RWPE1 (cell line): ENCODE measurements at regions not wholly inside any gene's neighbourhood (a gene's known extent, or its start where the extent isn't known, plus 50 kb on each side); places are given as distances from the start of the nearest gene placed in this dataset.

Experiments used
- CTCF ChIA-PET: fragments of 350-600 bp; sonication (Branson Sonifier 250); formaldehyde crosslinking; extraction: SDS; loops from one replicate; lab custom pipeline; 2021; lab: Yijun Ruan, JAX
- POLR2A ChIA-PET: fragments of 400-600 bp; formaldehyde crosslinking; extraction: SDS; loops from one replicate; lab custom pipeline; 2020; ENCODE audit warnings: antibody characterized with exemption; ENCODE audit not compliant: low non-redundant PET; lab: Yijun Ruan, JAX
- DNase-seq: peaks from one replicate; pipeline ENCODE4 v3.0.0; 2012; ENCODE audit warnings: low spot score
- H3K27ac ChIP-seq: fragments of 450-650 bp; 2 replicates; pipeline ENCODE4 v1.5.1; 2017
- TF ChIP-seq, protein P1 (sequence below): fragments of 450-650 bp; conservative IDR thresholded peaks from 2 replicates; pipeline ENCODE4 v1.5.1; 2017; ENCODE audit warnings: low read depth, mild to moderate bottlenecking

DNA sequence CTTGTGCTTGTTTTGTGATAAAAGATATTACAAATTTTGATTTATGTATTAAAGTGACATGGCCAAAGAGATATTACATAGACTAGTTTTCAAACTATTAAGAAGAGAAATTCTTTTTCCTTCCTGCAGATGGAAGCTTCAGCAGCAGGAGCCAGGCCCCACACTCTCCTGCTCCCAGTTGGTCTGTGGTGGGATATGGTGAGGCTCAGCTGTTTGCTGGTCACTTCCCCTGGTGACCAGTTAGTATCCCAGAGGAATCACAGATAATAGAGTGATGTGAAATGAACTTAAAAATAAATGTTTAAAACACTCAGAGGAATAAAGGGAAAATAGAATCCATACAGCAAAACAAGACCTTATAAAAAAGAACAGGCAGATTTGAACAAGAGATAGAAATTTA, 154.7 kb downstream of the KTN1 start:
- no peak overlapping the region for H3K27ac ChIP-seq
- TF ChIP-seq, protein P1, sequence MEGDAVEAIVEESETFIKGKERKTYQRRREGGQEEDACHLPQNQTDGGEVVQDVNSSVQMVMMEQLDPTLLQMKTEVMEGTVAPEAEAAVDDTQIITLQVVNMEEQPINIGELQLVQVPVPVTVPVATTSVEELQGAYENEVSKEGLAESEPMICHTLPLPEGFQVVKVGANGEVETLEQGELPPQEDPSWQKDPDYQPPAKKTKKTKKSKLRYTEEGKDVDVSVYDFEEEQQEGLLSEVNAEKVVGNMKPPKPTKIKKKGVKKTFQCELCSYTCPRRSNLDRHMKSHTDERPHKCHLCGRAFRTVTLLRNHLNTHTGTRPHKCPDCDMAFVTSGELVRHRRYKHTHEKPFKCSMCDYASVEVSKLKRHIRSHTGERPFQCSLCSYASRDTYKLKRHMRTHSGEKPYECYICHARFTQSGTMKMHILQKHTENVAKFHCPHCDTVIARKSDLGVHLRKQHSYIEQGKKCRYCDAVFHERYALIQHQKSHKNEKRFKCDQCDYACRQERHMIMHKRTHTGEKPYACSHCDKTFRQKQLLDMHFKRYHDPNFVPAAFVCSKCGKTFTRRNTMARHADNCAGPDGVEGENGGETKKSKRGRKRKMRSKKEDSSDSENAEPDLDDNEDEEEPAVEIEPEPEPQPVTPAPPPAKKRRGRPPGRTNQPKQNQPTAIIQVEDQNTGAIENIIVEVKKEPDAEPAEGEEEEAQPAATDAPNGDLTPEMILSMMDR, result no peak
- POLR2A ChIA-PET, result no interaction called here
- CTCF ChIA-PET, result interaction anchor here (1.6 kb wide), 1 partner anchor 11 kb away, joined by 3 read pairs; no protein-coding TSS in a partner anchor
- DNase-seq, result no peak

DNA sequence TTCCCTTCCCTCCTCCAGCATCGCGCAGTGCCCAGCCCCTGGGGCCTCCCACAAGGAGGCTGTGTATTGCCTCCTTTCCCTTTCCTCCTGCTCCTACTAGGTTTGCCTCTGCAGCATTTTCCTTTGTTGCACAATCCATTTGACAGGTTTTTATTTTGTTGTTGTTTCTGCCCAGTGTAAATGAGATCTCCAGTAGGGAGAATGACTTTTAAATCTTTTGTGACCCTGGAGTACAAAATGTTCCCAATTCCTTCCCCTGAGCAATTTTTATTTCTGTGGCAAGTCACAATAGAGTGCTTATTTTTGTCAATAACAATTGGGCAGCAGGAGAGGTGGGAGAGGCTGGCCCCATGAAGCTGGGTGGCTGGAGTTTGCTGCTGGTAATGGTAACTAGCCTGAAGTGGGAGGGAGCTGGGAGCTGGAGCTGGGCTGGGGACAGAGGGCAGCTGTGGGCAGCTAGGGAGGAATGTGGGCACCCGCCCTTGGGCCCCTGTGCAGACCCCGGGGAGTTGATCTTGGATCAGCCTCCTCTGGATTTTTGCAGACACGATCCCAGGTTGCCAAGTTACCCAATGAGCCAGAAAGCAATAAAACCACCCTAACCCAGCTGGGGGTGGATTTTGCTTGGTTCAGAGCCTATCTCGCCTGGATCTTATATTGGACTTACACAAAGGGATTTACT, 160.1 kb downstream of the KTN1 start:
- POLR2A ChIA-PET, result no interaction called here
- TF ChIP-seq, protein P1, result no peak
- CTCF ChIA-PET, result no interaction called here
- no peak for DNase-seq
- H3K27ac ChIP-seq, result peak overlapping the region; percentile 40; the same call in 1 of the 2 replicates

DNA sequence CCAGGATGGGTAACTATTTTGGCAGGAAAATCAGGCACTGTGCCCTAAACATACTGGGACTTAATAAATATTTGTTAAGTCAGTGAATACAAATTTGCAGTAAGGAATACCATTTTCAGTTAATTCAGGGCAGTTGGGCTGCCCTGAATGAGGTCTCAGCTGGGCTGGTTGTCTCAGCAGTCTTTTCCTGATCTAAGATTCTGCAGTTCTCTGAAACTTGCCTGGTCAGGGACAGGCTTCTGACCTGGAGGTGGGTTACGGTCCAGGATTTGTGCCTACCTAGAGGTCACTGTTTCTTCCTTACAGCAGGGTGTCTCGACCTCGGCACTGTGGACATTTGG, 160.6 kb downstream of the KTN1 start:
- DNase-seq, result no peak
- peak overlapping the region; percentile 40; the same call in 1 of the 2 replicates for H3K27ac ChIP-seq
- ChIA-PET CTCF (no interaction called here), POLR2A (no interaction called here)
- TF ChIP-seq, protein P1, result no peak

DNA sequence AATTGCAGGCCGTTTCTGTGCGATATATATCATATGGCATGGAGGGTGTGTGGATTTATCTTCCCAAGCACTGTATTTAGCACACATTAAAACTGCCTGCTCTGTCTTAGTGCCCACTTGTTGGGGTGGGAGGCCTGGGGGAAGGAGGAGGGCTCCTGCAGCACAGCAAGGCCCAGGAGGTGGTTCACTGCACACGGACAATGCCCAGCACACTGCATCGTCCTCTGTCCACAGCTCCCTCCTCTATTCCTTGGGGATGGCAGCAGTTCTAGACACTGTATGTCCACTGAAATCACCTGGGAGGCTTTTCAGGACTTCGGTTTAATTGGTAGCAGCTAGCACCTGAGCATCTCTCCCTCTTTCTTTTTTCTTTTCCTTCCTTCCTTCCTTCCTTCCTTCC, 161.2 kb downstream of the KTN1 start:
- peak overlapping the region; percentile 40; the same call in 1 of the 2 replicates for H3K27ac ChIP-seq
- no peak for DNase-seq
- TF ChIP-seq, protein P1, result no peak
- POLR2A ChIA-PET, result no interaction called here
- CTCF ChIA-PET, result interaction anchor here (0.6 kb wide), 1 partner anchor 535 kb away, joined by 3 read pairs; no protein-coding TSS in a partner anchor

DNA sequence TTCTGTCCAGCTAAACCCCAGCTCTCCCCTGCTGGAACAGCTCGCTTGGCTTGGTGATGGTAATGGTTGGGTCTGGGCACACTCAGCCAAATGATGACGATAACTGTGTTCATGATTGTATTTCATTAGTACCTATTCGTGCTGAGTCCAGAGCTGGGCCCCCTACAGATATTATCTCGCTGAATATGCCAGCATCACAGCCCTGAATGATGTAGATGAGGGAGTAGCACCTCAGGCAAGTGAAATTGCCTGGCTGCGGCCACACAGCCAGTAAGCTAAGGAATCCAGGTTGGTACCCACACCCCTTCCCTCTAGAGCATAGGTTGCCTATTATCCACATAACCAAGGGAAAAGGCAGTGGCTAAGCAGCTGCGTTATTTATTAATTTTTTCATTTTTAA, 163.5 kb downstream of the KTN1 start:
- POLR2A ChIA-PET, result no interaction called here
- TF ChIP-seq, protein P1, result no peak
- no peak overlapping the region for H3K27ac ChIP-seq
- CTCF ChIA-PET, result no interaction called here
- no peak for DNase-seq

DNA sequence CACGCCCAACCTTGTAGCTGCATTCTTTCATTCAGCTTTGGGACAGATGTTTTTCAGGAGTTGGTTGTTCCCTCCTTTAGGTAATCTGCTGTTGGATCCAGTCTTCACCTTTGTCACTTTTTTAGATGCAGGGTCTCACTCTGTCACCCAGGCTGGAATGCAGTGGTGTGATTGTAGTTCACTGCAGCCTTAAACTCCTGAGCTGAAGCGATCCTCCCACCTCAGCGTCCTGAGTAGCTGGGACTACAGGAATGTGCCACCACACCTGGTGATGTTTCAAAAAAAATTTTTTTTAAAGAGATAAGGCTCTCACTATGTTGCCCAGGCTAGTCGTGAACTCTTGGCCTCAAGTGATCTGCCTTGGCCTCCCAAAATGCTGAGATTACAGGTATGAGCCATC, 164.3 kb downstream of the KTN1 start:
- no peak overlapping the region for H3K27ac ChIP-seq
- TF ChIP-seq, protein P1, result no peak
- ChIA-PET CTCF (no interaction called here), POLR2A (no interaction called here)
- DNase-seq, result no peak
